ENCODE measurements at regions not wholly inside any gene's neighbourhood (a gene's known extent, or its start where the extent isn't known, plus 50 kb on each side); places are given as distances from the start of the nearest gene placed in this dataset.
"Not testable (repeated sequence)": the region's sequence is repeated elsewhere in the genome, so short reads cannot be mapped to it uniquely, and the experiment has no call there.

- Mint-ChIP-seq H3K27ac (no peak overlapping the region), H3K4me1 (peaks cover 17% of the 10 kb centered on the region), H3K36me3 (peaks cover 3% of the 10 kb centered on the region; the same call in 1 of the 2 replicates), H3K4me3 (no peak overlapping the region), H3K9me3 (peaks cover 13% of the 10 kb centered on the region), H3K27me3 (ENCODE audit: low read depth) (peaks cover 12% of the 10 kb centered on the region)
- POLR2A ChIA-PET = no interaction called here
- CTCF ChIA-PET = interaction anchor here (0.6 kb wide), 1 partner anchor 20 kb away, joined by 3 read pairs; no protein-coding TSS in a partner anchor
- ATAC-seq (no peak), DNase-seq (ENCODE audit: low spot score) (no peak)
- no peak for TF ChIP-seq GRHL2 (CRISPR knock-in tag; IDR thresholded peaks at IDR 0.05; ENCODE audit: insufficient replicate concordance, severe bottlenecking)
- no peak for TF ChIP-seq AR (CRISPR knock-in tag; IDR thresholded peaks at IDR 0.05)
- TF ChIP-seq ZNF512 (CRISPR knock-in tag; IDR thresholded peaks at IDR 0.05; ENCODE audit: borderline replicate concordance) = no peak
- no peak for TF ChIP-seq CREM (CRISPR knock-in tag; IDR thresholded peaks at IDR 0.05)
- no peak for TF ChIP-seq ZNF396 (CRISPR knock-in tag; IDR thresholded peaks at IDR 0.05; ENCODE audit: borderline replicate concordance)
- no peak for TF ChIP-seq TCF7 (CRISPR knock-in tag; IDR thresholded peaks at IDR 0.05; ENCODE audit: low read depth)
Observed at GRCh38 chr17:62140836-62141235, 75.8 kb upstream of the MED13 start.

- H3K27ac Mint-ChIP-seq = no peak overlapping the region
- no peak for TF ChIP-seq FOXP4 (CRISPR knock-in tag; IDR thresholded peaks at IDR 0.05)
- TF ChIP-seq HMGXB4 (CRISPR knock-in tag; IDR thresholded peaks at IDR 0.05) = no peak
- TF ChIP-seq NFE2L1 (CRISPR knock-in tag; IDR thresholded peaks at IDR 0.05) = no peak
- TF ChIP-seq ERG (CRISPR knock-in tag; IDR thresholded peaks at IDR 0.05) = no peak
- no peak for TF ChIP-seq ZMAT4 (CRISPR knock-in tag; IDR thresholded peaks at IDR 0.05)
- no peak for TF ChIP-seq JUN (CRISPR knock-in tag; IDR thresholded peaks at IDR 0.05)
- TF ChIP-seq EMX1 (CRISPR knock-in tag; IDR thresholded peaks at IDR 0.05) = no peak
- no peak for TF ChIP-seq RELA (CRISPR knock-in tag; IDR thresholded peaks at IDR 0.05; ENCODE audit: borderline replicate concordance)
- TF ChIP-seq PREB (CRISPR knock-in tag; IDR thresholded peaks at IDR 0.05; ENCODE audit: borderline replicate concordance) = no peak
- TF ChIP-seq NR1H2 (CRISPR knock-in tag; IDR thresholded peaks at IDR 0.05) = no peak
- no peak for TF ChIP-seq E2F5 (CRISPR knock-in tag; IDR thresholded peaks at IDR 0.05)
- TF ChIP-seq ZNF121 (CRISPR knock-in tag; IDR thresholded peaks at IDR 0.05) = no peak
- no peak for TF ChIP-seq USF1 (CRISPR knock-in tag; IDR thresholded peaks at IDR 0.05)
- H3K27me3 Mint-ChIP-seq (ENCODE audit: low read depth) = peaks cover 12% of the 10 kb centered on the region
- DNase-seq (ENCODE audit: low spot score) = peak; percentile 13
- CTCF ChIA-PET = no interaction called here
- H3K4me3 Mint-ChIP-seq = no peak overlapping the region
- POLR2A ChIA-PET = no interaction called here
- peaks cover 18% of the 10 kb centered on the region for H3K4me1 Mint-ChIP-seq
- no peak for ATAC-seq
- peaks cover 13% of the 10 kb centered on the region for H3K9me3 Mint-ChIP-seq
- H3K36me3 Mint-ChIP-seq = peaks cover 3% of the 10 kb centered on the region; the same call in 1 of the 2 replicates
Observed at GRCh38 chr17:62140376-62140775, 75.3 kb upstream of the MED13 start.

GRCh38 chr17:62139690-62140354, 74.7 kb upstream of the MED13 start:
- H3K27ac Mint-ChIP-seq; DNase-seq (ENCODE audit: low spot score); POLR2A ChIA-PET; H3K36me3 Mint-ChIP-seq; H3K4me3 Mint-ChIP-seq: not testable (repeated sequence)
- peaks cover 18% of the 10 kb centered on the region for H3K4me1 Mint-ChIP-seq
- ATAC-seq = peak; percentile 66
- H3K9me3 Mint-ChIP-seq = peaks cover 13% of the 10 kb centered on the region
- CTCF ChIA-PET = interaction anchor here (1.4 kb wide), 1 partner anchor 30 kb away, joined by 3 read pairs; no protein-coding TSS in a partner anchor
- H3K27me3 Mint-ChIP-seq (ENCODE audit: low read depth) = peaks cover 12% of the 10 kb centered on the region

Measured in WTC11 (cell line).